Ovary (tissue), 3 donors: ENCODE measurements at regions not wholly inside any gene's neighbourhood (a gene's known extent, or its start where the extent isn't known, plus 50 kb on each side); places are given as distances from the start of the nearest gene placed in this dataset.

Source experiments
- EP300 ChIP-seq: sonication (generic); formaldehyde crosslinking; IDR thresholded peaks from one replicate; pipeline ENCODE4 v1.6.1; 2017; ENCODE audit warnings: antibody characterized with exemption
- TF ChIP-seq, protein P1 (sequence below), 3 donors: fragments of 450-650 bp in 2 of 3; fragments of 200-600 bp in 1 of 3; IDR thresholded peaks; one replicate each; pipeline versions ENCODE4 v1.5.1 to v1.8.0; 2016 to 2022; ENCODE audit warnings: antibody characterized with exemption in 3 of 3, mild to moderate bottlenecking in 1 of 3
- donor health status: DM: no; HTN: no; CAD: no.

DNA sequence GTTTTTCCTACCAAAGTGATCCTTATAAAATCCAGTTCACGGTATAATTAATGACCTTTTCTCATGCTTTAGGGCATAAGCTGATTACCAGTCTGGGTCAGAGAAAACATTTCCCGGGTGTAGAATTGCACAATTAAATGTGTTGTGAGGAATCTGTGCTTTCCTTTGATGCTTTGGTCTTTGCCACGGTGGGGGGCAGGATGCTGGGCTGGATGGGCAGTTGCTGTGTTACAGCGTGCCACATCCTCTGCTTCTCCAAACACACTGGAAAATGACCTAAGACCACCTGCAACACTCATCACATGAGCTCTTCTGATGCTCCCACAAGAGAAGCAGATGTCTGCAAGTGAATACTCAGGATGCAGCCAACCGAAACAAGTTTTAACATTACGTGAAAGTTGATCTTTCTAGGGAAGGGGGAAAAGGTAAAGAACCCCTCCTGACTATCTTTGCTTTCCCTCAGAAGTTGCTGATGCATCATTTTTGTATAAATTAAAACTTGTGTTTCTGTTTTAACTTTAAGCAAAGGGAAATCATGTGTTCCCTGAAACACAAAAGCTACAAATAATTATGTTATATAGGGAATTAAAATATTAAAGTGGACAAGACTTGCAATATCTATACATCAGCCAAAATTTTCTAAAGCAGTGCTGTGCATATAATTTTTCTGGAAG lies 515.3 kb upstream of the NR5A2 start:
- TF ChIP-seq, protein P1, sequence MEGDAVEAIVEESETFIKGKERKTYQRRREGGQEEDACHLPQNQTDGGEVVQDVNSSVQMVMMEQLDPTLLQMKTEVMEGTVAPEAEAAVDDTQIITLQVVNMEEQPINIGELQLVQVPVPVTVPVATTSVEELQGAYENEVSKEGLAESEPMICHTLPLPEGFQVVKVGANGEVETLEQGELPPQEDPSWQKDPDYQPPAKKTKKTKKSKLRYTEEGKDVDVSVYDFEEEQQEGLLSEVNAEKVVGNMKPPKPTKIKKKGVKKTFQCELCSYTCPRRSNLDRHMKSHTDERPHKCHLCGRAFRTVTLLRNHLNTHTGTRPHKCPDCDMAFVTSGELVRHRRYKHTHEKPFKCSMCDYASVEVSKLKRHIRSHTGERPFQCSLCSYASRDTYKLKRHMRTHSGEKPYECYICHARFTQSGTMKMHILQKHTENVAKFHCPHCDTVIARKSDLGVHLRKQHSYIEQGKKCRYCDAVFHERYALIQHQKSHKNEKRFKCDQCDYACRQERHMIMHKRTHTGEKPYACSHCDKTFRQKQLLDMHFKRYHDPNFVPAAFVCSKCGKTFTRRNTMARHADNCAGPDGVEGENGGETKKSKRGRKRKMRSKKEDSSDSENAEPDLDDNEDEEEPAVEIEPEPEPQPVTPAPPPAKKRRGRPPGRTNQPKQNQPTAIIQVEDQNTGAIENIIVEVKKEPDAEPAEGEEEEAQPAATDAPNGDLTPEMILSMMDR (IDR thresholded peaks at IDR 0.05) = no peak
- TF ChIP-seq EP300 = no peak
